ENCODE measurements at regions not wholly inside any gene's neighbourhood (a gene's known extent, or its start where the extent isn't known, plus 50 kb on each side); places are given as distances from the start of the nearest gene placed in this dataset.

DNA sequence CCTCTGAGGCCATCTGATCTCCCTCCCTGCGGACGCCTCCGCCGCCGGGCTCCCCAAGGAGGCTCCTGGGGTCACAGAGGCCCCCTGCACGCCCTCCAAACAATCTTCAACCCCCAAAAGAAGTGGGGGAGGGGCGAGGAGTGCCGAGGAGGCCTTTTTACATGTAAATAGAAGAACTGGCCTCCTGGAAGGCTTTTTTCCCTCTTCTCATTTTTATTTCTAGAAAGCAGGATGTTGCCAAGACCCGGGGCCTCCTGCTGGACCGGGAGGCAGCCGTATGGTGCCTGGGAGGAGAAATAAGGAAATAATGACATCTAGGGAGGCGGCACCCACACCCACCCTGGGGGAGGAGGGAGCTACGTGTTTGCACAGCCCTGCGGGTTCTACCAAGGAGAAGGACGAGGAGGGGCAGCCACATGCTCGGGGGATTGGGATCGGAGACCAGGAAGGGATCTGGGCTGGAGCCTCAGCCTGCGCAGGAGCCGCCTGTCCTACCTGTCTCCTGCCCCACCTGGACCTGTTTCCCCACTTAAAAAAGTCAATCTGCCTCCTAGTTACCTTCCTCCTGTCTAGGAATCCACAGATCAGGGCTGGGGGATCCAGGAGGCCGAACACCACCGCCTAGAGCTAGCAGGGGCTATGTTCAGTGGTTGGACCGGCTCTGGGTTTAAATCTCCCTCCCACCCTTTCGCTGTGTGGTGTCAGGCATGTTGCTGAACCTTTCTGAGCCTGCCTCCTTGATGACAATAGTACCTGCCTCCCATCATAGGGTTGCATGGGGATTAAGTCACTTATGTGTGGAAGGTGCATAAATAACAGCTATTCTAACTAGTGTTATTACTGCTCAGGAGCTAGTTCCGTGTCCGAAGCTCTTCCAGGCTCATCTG is 175.7 kb upstream of the GSE1 start:
- H3K36me3 ChIP-seq = no peaks in the 10 kb centered on the region
- H3K27me3 ChIP-seq = no peaks in the 10 kb centered on the region
- H3K27ac ChIP-seq = peak overlapping the region; percentile 77 to 90 (median 87)
- 28 to 38% (median 33%) methylated on average over 20 to 25 of the region's 25 CpGs for WGBS, 5 donors
- H3K9me3 ChIP-seq = no peaks in the 10 kb centered on the region
- H3K4me1 ChIP-seq = peaks cover 22 to 31% (median 29%) of the 10 kb centered on the region in 4 donors
- peak; percentile 84 to 95 for DNase-seq
- intact Hi-C loops (cut with DNase I; ENCODE audit: low total_unique reads) = no loop called here
- no peak for TF ChIP-seq POLR2A (IDR thresholded peaks at IDR 0.05)
- TF ChIP-seq EP300 (IDR thresholded peaks at IDR 0.05) = no peak
- TF ChIP-seq, protein P1, sequence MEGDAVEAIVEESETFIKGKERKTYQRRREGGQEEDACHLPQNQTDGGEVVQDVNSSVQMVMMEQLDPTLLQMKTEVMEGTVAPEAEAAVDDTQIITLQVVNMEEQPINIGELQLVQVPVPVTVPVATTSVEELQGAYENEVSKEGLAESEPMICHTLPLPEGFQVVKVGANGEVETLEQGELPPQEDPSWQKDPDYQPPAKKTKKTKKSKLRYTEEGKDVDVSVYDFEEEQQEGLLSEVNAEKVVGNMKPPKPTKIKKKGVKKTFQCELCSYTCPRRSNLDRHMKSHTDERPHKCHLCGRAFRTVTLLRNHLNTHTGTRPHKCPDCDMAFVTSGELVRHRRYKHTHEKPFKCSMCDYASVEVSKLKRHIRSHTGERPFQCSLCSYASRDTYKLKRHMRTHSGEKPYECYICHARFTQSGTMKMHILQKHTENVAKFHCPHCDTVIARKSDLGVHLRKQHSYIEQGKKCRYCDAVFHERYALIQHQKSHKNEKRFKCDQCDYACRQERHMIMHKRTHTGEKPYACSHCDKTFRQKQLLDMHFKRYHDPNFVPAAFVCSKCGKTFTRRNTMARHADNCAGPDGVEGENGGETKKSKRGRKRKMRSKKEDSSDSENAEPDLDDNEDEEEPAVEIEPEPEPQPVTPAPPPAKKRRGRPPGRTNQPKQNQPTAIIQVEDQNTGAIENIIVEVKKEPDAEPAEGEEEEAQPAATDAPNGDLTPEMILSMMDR (IDR thresholded peaks at IDR 0.05) = no peak
- peak in 2 of 3 donors; percentile 40 to 61 for TF ChIP-seq POLR2AphosphoS5 (IDR thresholded peaks at IDR 0.05)
- H3K4me3 ChIP-seq = peak overlapping the region in 2 of 4 donors; percentile 3 to 26

DNA sequence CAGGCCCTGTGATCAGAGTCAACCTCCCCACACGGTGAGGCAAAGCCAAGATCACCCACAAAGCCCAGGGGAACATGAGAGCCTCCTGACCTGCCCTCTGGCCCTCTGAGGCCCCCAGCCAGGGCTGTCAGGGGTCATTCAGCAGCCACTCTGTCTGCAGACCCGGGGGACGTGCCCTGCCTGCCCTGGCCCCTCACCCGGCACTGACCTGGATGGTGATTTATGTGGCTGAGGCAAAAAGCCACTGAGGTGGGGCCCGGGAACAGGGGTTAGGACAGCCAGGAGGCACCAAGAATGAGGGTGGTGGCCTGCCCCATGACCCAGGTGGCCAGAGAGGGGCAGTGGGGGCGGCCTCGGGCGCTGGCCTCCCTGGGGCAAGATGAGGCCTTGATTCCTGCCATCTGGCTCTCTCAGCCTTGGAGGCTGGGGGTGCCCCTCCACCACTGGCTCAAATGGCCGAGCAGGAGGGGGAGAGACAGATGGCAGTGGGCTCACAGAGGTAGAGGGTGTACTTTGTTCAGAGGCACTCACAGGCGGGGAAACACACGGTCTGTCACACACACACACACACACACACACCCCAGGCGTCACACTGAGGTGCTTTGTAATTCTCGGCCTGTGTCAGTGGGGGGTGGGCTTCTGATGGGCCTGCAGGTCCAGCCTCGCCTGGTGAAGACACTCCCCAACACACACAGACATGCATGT is 174.0 kb upstream of the GSE1 start:
- Histone ChIP-seq H3K27me3 (no peaks in the 10 kb centered on the region), H3K4me3 (no peak overlapping the region), H3K27ac (no peak overlapping the region), H3K9me3 (no peaks in the 10 kb centered on the region), H3K36me3 (no peaks in the 10 kb centered on the region), H3K4me1 (peaks cover 22 to 33% (median 30%) of the 10 kb centered on the region in 4 donors)
- intact Hi-C loops (cut with DNase I; ENCODE audit: low total_unique reads) = no loop called here
- peak in 1 of 2 donors; percentile 59 for DNase-seq
- WGBS, 5 donors = 74 to 91% (median 83%) methylated on average over 9 to 14 of the region's 14 CpGs
- TF ChIP-seq POLR2A (IDR thresholded peaks at IDR 0.05) = no peak

DNA sequence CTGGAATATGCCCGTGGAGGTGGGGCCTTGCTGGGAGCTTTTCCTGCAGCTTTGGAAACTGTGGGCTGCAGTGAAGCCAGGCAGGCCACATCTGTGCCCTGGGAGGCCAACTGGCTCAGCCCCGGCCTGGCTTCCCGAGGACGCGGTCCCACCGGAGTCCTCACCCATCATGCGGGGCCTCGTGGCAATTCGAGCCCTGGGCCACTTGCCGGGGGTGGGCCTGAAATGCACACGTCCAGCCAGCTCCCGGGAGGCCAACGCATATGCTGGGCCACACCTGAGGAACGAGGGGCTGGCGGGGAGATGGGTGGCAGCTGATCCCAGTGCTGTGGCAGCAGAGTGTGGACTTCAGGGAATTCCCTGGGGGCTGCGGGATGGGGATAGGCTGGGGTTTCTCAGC is 172.4 kb upstream of the GSE1 start:
- DNase-seq = no peak
- peaks cover 35 to 46% (median 42%) of the 10 kb centered on the region in 4 donors for H3K4me1 ChIP-seq
- TF ChIP-seq, protein P1 (IDR thresholded peaks at IDR 0.05) = no peak
- no peak for TF ChIP-seq POLR2AphosphoS5 (IDR thresholded peaks at IDR 0.05)
- TF ChIP-seq POLR2A (IDR thresholded peaks at IDR 0.05) = no peak
- no peak for TF ChIP-seq EP300 (IDR thresholded peaks at IDR 0.05)
- no peak overlapping the region for H3K27ac ChIP-seq
- WGBS, 5 donors = 84 to 96% (median 95%) methylated on average over 4 to 16 of the region's 16 CpGs
- intact Hi-C loops (cut with DNase I; ENCODE audit: low total_unique reads) = no loop called here
- no peaks in the 10 kb centered on the region for H3K27me3 ChIP-seq
- H3K4me3 ChIP-seq = no peak overlapping the region
- no peaks in the 10 kb centered on the region for H3K9me3 ChIP-seq
- H3K36me3 ChIP-seq = no peaks in the 10 kb centered on the region

DNA sequence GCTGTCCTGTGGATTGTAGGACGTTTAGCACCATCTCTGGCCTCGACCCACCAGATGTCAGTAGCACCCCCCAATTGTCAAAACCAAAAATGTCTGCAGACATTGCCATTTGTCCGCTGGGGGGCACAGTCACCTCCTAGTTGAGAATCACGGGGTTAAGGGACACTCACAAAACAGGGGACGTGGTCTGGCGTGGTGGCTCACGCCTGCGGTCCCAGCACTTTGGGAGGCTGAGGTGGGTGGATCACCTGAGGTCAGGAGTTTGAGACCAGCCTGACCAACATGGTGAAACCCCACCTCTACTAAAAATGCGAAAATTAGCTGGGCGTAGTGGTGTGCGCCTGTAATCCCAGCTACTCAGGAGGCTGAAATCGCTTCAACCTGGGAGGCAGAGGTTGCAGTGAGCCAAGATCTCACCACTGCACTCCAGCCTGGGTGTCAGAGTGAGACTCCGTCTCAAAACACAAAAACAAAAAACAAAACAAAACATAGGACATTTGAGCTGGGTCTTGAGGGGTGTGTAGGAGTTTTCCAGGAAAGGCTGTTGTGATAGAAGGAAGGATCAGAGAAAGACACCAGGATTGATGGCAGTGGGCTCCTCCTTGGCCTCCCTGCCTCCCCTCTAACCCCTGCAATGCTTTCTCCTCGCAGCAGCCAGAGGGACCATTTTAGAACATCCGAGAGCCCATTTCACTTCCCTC is 171.8 kb upstream of the GSE1 start:
- TF ChIP-seq EP300 (IDR thresholded peaks at IDR 0.05) (no peak), POLR2AphosphoS5 (IDR thresholded peaks at IDR 0.05) (no peak), POLR2A (IDR thresholded peaks at IDR 0.05) (no peak)
- TF ChIP-seq, protein P1 (IDR thresholded peaks at IDR 0.05) = no peak
- 90 to 94% (median 91%) methylated on average over 13 to 15 of the region's 15 CpGs for WGBS, 5 donors
- Histone ChIP-seq H3K4me3 (no peak overlapping the region), H3K36me3 (no peaks in the 10 kb centered on the region), H3K27ac (no peak overlapping the region), H3K4me1 (peaks cover 35 to 46% (median 41%) of the 10 kb centered on the region in 4 donors), H3K9me3 (no peaks in the 10 kb centered on the region), H3K27me3 (no peaks in the 10 kb centered on the region)
- DNase-seq = no peak
- intact Hi-C loops (cut with DNase I; ENCODE audit: low total_unique reads) = no loop called here
